Fibroblast of lung (primary cell): ENCODE measurements at regions not wholly inside any gene's neighbourhood (a gene's known extent, or its start where the extent isn't known, plus 50 kb on each side); places are given as distances from the start of the nearest gene placed in this dataset.

ENCODE experiments used
- EZH2 ChIP-seq: IDR thresholded peaks from 2 replicates; pipeline ENCODE4 v1.5.1; 2012; ENCODE audit warnings: low read length, control low read depth, mild to moderate bottlenecking; ENCODE audit errors: missing control alignments
- TF ChIP-seq, protein P1 (sequence below), 2 donors: IDR thresholded peaks in 1 of 2; conservative IDR thresholded peaks in 1 of 2; 1 replicate in 1 of 2; 2 replicates in 1 of 2; pipeline ENCODE4 v1.5.1; 2011 to 2012; ENCODE audit warnings: low read length in 2 of 2, control low read depth in 1 of 2, inconsistent platforms in 1 of 2, low read depth in 1 of 2, mild to moderate bottlenecking in 1 of 2

DNA sequence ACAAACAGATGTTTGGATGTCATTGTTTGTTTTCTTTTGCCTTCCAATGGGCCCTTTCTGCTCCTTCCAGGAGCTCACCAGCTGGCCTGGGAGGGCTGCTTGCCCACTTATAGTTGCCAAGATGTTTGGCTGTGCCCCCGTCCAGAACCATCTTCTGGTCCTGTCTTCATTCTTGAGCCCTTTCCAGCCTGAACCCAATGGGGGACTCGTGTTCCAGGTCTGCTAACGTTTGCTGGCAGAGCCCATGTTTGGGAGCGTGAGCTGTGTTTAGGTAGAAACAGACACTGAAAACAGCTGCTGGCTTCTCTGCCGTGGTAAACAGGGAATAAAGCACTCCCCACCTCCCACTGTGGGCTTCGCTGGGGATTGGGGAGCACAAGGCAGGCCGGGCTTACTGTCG is 83.2 kb upstream of the SYT13 start:
- TF ChIP-seq, protein P1, sequence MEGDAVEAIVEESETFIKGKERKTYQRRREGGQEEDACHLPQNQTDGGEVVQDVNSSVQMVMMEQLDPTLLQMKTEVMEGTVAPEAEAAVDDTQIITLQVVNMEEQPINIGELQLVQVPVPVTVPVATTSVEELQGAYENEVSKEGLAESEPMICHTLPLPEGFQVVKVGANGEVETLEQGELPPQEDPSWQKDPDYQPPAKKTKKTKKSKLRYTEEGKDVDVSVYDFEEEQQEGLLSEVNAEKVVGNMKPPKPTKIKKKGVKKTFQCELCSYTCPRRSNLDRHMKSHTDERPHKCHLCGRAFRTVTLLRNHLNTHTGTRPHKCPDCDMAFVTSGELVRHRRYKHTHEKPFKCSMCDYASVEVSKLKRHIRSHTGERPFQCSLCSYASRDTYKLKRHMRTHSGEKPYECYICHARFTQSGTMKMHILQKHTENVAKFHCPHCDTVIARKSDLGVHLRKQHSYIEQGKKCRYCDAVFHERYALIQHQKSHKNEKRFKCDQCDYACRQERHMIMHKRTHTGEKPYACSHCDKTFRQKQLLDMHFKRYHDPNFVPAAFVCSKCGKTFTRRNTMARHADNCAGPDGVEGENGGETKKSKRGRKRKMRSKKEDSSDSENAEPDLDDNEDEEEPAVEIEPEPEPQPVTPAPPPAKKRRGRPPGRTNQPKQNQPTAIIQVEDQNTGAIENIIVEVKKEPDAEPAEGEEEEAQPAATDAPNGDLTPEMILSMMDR (conservative IDR thresholded peaks at IDR 0.05 in 1 of 2, IDR thresholded peaks at IDR 0.05 in 1 of 2; ENCODE audit: low read depth in 1 of 2, low read length in 2 of 2) = no peak
- no peak for TF ChIP-seq EZH2
